Smooth muscle cell (in vitro differentiated cells): ENCODE measurements at regions not wholly inside any gene's neighbourhood (a gene's known extent, or its start where the extent isn't known, plus 50 kb on each side); places are given as distances from the start of the nearest gene placed in this dataset.

Experiments
- DNase-seq: peaks from one replicate; lab custom pipeline; 2025; ENCODE audit not compliant: unreplicated experiment; lab: John Stamatoyannopoulos, UW
- H2AFZ ChIP-seq: fragments of 200-600 bp; sonication (generic); 2 replicates; pipeline ENCODE4 v1.6.0; 2016; ENCODE audit warnings: antibody characterized with exemption, low read depth, mild to moderate bottlenecking
- H3F3A ChIP-seq: fragments of 200-600 bp; sonication (generic); 2 replicates; pipeline ENCODE4 v1.6.0; 2017; ENCODE audit warnings: antibody characterized with exemption, low read depth
- H3K27ac ChIP-seq: fragments of 200-600 bp; sonication (generic); 2 replicates; pipeline ENCODE4 v1.5.1; 2016; ENCODE audit warnings: low read depth, mild to moderate bottlenecking
- H3K27me3 ChIP-seq: fragments of 200-600 bp; sonication (generic); 2 replicates; pipeline ENCODE4 v1.6.1; 2016; ENCODE audit warnings: low read depth, mild to moderate bottlenecking
- H3K36me3 ChIP-seq: fragments of 200-600 bp; sonication (generic); 2 replicates; pipeline ENCODE4 v1.5.1; 2016; ENCODE audit warnings: low read depth
- H3K4me1 ChIP-seq: fragments of 200-600 bp; sonication (generic); 2 replicates; pipeline ENCODE4 v1.5.1; 2016; ENCODE audit warnings: low read depth
- H3K4me2 ChIP-seq: fragments of 200-600 bp; sonication (generic); 2 replicates; pipeline ENCODE4 v1.6.0; 2016; ENCODE audit warnings: mild to moderate bottlenecking
- H3K4me3 ChIP-seq: fragments of 200-600 bp; sonication (generic); 2 replicates; pipeline ENCODE4 v1.5.1; 2016; ENCODE audit warnings: mild to moderate bottlenecking
- H3K79me2 ChIP-seq: fragments of 200-600 bp; sonication (generic); 2 replicates; pipeline ENCODE4 v1.6.0; 2016; ENCODE audit warnings: low read depth, mild to moderate bottlenecking
- H3K9ac ChIP-seq: fragments of 200-600 bp; sonication (generic); 2 replicates; pipeline ENCODE4 v1.6.0; 2016; ENCODE audit warnings: low read depth
- H3K9me3 ChIP-seq: fragments of 200-600 bp; sonication (generic); replicated peaks from 2 replicates; pipeline ENCODE4 v1.5.1; 2016; ENCODE audit warnings: low read depth
- H4K20me1 ChIP-seq: fragments of 200-600 bp; sonication (generic); 2 replicates; pipeline ENCODE4 v1.6.0; 2016; ENCODE audit warnings: low read depth
- CTCF ChIP-seq: fragments of 200-600 bp; sonication (generic); IDR thresholded peaks from 2 replicates; pipeline ENCODE4 v1.5.1; 2017; ENCODE audit warnings: borderline replicate concordance, mild to moderate bottlenecking, antibody characterized with exemption; ENCODE audit not compliant: insufficient read depth, poor library complexity, severe bottlenecking
- WGBS: methylation state at CpG from one replicate; pipeline ENCODE4 v1.1.7; 2016; ENCODE audit warnings: low lambda C conversion rate; 5-methylcytosine and 5-hydroxymethylcytosine counted together

- DNase-seq = no peak
- H3K4me1 ChIP-seq = no peaks in the 10 kb centered on the region
- H3K4me3 ChIP-seq = no peak overlapping the region
- WGBS = 74% methylated on average over 6 of the region's 6 CpGs
- no peaks in the 10 kb centered on the region for H3K27me3 ChIP-seq
- H3K79me2 ChIP-seq = no peaks in the 10 kb centered on the region
- TF ChIP-seq CTCF = no peak
- H4K20me1 ChIP-seq = no peaks in the 10 kb centered on the region
- H3K9ac ChIP-seq = no peak overlapping the region
- no peaks in the 10 kb centered on the region for H3F3A ChIP-seq
- H3K4me2 ChIP-seq = no peak overlapping the region
- no peak overlapping the region for H2AFZ ChIP-seq
- H3K27ac ChIP-seq = no peak overlapping the region
- H3K36me3 ChIP-seq = no peaks in the 10 kb centered on the region
- H3K9me3 ChIP-seq = no peaks in the 10 kb centered on the region
Measured at GRCh38 chr4:141429933-141430332, 206.4 kb upstream of the IL15 start.

GRCh38 chr4:141430686-141431085 is 205.7 kb upstream of the IL15 start:
- no peak overlapping the region for H3K4me3 ChIP-seq
- DNase-seq = no peak
- H3K4me2 ChIP-seq = no peak overlapping the region
- H3F3A ChIP-seq = no peaks in the 10 kb centered on the region
- no peaks in the 10 kb centered on the region for H3K36me3 ChIP-seq
- no peak overlapping the region for H3K9ac ChIP-seq
- no peaks in the 10 kb centered on the region for H3K9me3 ChIP-seq
- no peak for TF ChIP-seq CTCF
- no peaks in the 10 kb centered on the region for H3K79me2 ChIP-seq
- no peak overlapping the region for H2AFZ ChIP-seq
- WGBS = 94% methylated on average over 4 of the region's 4 CpGs
- H3K27ac ChIP-seq = no peak overlapping the region
- H4K20me1 ChIP-seq = no peaks in the 10 kb centered on the region
- H3K4me1 ChIP-seq = no peaks in the 10 kb centered on the region
- H3K27me3 ChIP-seq = no peaks in the 10 kb centered on the region

GRCh38 chr4:141432000-141432712 is 204.2 kb upstream of the IL15 start:
- no peak for TF ChIP-seq CTCF
- DNase-seq = no peak
- no peaks in the 10 kb centered on the region for H3K79me2 ChIP-seq
- 66% methylated on average over 2 of the region's 2 CpGs for WGBS
- no peak overlapping the region for H3K27ac ChIP-seq
- no peaks in the 10 kb centered on the region for H3K27me3 ChIP-seq
- no peak overlapping the region for H3K4me2 ChIP-seq
- no peaks in the 10 kb centered on the region for H3K36me3 ChIP-seq
- no peaks in the 10 kb centered on the region for H3F3A ChIP-seq
- no peaks in the 10 kb centered on the region for H4K20me1 ChIP-seq
- H3K4me3 ChIP-seq = no peak overlapping the region
- no peaks in the 10 kb centered on the region for H3K4me1 ChIP-seq
- H3K9ac ChIP-seq = no peak overlapping the region
- H3K9me3 ChIP-seq = no peaks in the 10 kb centered on the region
- no peak overlapping the region for H2AFZ ChIP-seq
